Activated CD8-positive, alpha-beta memory T cell treated with anti-CD3 and anti-CD28 coated beads for 36 hours (primary cell): ENCODE measurements at regions not wholly inside any gene's neighbourhood (a gene's known extent, or its start where the extent isn't known, plus 50 kb on each side); places are given as distances from the start of the nearest gene placed in this dataset.
"Not testable (repeated sequence)": the region's sequence is repeated elsewhere in the genome, so short reads cannot be mapped to it uniquely, and the experiment has no call there.

Experiments used
- CTCF ChIA-PET: fragments of 350-600 bp; sonication (Branson Sonifier 250); formaldehyde crosslinking; loops from one replicate; lab custom pipeline; 2021; ENCODE audit warnings: antibody characterized with exemption; lab: Charles Lee
- POLR2A ChIA-PET: fragments of 350-600 bp; sonication (Branson Sonifier 250); formaldehyde crosslinking; loops from one replicate; lab custom pipeline; 2021; ENCODE audit warnings: antibody characterized with exemption; lab: Charles Lee

DNA sequence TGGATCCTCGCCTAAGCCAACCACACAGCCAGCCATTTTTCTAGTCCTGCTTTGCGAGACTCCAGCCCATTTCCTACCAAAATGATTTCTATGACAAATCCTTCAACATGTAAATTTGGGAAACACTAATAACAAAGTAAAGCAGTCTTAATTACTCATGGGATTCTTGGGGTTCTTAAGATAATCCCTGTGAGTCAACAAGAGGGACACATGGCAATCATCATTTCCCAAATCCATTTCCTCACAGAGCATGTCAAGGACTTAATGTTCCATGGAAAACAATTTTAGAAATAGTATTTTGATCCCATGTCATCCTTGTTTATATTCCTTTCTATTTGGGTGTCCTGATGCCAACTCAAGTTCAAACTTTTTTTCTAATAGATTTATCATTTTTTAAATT, 322.7 kb upstream of the NOX3 start:
- CTCF ChIA-PET: no interaction called here

DNA sequence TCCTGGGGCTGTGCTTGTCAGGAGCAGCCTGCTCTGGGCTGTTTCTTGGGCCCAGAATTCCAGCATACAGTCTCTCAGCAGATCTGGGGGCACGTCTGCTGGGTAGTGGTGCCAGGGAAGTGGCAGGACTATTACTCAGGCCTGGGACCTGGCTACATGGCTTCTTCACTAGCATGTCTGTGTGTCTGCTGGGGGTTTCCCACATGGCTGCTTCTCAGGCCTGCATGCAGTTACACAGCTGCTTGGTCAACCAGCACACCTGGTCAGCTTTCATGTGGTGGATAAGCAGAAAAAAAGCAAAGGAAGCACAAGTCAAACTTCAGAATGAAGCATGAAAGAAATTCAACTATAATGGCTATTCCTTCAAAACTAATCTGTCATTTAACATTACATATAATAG, 316.2 kb upstream of the NOX3 start:
- ChIA-PET CTCF (no interaction called here), POLR2A (no interaction called here)

More for the DNA sequence above, 322.7 kb upstream of the NOX3 start:
- POLR2A ChIA-PET: no interaction called here

DNA sequence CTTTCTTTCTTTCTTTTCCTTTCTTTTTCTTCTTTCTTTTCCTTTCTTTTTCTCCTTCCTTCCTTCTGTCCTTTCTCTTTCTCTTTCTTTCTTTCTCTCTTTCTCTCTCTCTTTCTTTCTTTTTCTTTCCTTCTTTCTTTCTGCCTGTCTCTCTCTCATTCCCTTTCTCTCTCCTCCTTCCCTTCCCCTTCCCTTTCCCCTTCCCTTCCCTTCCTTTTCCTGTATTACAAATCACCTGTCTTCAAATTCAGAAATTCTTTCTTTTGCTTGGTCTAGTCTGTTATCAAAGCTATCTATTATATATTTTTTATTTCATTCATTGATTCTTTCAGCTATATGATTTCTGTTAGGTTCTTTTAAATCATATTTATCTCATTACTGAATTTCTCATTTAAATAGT, 315.2 kb upstream of the NOX3 start:
- ChIA-PET CTCF (no interaction called here), POLR2A (no interaction called here)

DNA sequence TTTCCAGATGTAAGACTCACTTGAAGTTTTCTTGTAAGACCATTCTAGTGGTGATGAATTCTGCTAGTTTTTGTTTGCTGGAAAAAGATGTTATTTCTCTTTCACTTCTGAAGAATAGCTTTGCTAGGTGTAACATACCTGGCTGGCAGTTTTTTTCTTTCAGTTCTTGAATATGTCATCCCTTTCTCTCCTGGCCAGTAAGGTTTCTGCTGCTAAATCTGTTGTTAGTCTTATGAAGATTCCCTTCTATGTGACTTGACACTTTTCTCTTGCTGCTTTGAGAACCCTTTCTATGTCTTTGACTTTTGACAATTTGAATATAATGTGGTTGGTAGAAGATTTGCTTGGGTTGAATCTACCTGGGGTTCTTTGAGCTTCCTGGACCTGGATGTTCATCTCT, 314.7 kb upstream of the NOX3 start:
- ChIA-PET POLR2A (no interaction called here), CTCF (no interaction called here)

DNA sequence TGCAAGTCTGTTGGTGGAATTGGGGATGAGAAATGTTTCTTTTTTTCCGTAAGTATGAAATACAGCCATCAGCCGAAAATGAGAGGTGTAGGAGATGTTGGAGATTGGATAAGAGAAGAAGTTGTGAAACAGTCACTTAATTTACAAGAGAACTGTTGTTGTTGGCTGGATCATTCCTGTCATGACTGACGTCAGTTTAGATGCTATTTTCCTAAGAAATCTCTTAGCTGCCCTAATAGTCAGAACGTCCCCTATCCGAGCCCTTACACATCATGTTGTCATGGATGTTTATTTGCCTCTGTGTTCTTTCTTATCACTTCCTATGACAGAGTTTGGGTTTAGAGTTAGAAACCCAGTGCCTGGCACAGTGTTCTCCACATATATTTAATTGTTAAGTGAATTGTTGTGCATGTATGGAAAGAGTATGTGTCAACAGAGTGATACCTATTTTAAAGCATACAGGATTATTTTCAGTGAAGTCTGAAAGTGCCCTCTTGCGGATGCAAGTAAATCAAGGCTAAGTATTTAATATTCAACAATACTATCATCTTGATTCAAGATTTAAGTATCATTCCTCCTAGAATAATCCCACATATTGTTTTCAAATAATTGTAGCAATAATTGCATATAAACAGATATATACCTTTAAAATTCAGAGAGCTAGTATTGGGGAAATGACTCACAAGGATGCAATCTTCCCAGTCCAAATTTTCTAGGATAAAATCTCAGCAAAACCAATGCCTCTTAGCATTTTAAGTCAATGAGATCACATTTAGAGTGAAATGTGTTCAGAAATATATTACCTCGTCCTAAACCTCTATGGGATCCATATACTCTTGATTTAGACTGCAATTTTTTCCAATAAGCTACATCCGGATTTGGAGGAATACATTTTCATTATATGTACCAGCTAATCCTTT, 309.9 kb upstream of the NOX3 start:
- ChIA-PET CTCF (no interaction called here), POLR2A (no interaction called here)

DNA sequence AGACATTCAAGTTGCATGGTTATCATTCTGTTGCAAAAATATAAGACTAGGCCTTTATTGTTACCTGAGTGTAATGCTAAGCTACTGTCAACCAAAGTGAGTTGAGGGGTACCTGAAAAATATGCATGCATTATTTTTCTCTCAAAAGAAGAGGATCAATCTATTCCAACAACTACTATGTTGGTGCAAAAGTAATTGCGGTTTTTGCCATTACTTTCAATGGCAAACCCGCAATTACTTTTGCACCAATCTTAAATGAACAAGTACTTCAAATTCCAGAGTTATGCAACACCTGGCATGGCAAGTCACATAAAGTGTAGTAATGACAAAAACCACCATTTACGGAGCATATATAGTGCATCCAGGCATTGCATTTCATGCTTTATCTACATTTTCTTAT, 307.0 kb upstream of the NOX3 start:
- ChIA-PET POLR2A (no interaction called here), CTCF (no interaction called here)

DNA sequence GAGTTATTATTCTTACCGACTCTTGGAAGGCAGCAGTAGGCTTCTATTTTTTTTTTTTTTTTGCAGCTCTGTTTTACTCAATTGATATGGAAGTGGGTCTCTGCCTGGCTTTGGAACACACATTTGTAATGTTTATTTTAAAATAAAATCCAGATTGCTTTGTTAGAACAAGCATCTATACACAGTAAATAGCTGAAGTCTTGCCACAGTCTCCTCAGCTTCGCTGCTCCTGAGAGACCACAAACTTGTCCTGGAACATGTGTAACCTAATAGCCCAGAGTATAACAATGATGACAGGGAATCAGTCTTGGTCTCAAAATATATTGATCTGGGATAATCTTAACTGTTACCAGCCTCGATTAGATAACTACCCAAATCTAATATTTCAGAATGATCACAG, 299.8 kb upstream of the NOX3 start:
- CTCF ChIA-PET: no interaction called here
- POLR2A ChIA-PET: no interaction called here

DNA sequence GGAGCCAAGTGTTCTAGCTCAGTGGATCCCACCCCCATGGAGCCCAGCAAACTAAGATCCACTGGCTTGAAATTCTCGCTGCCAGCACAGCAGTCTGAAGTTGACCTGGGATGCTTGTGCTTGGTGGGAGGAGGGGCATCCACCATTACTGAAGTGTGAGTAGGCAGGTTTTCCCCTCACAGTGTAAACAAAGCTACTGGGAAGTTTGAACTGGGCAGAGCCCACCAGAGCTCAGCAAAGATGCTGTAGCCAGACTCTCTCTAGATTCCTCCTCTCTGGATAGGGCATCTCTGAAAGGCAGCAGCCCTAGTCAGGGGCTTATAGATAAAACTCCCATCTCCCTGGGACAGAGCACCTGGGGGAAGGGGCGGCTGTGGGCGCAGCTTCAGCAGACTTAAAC, 293.1 kb upstream of the NOX3 start:
- POLR2A ChIA-PET: not testable (repeated sequence)

DNA sequence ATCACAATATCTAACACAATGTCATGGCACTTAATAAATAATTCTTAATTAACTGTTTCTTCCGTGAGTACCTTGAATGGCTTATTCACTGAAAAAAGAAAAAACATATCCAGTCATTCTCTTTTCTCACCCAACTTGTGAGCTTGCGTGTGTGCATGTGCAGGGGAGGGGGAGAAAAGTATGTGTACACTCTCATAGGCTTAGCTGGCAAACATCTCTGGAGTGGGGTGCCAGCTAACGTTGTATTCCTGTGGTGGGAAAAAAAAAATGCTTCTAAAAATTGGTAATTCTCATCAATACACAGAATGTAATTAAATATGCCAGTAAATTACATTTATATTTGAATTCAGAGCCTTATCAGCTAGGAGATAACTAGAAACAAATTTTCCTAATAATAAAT, 291.9 kb upstream of the NOX3 start:
- POLR2A ChIA-PET: no interaction called here
- CTCF ChIA-PET: no interaction called here

More for the DNA sequence above, 293.1 kb upstream of the NOX3 start:
- CTCF ChIA-PET: interaction anchor here (0.6 kb wide), 1 partner anchor 10 kb away, joined by 3 read pairs; no protein-coding TSS in a partner anchor

DNA sequence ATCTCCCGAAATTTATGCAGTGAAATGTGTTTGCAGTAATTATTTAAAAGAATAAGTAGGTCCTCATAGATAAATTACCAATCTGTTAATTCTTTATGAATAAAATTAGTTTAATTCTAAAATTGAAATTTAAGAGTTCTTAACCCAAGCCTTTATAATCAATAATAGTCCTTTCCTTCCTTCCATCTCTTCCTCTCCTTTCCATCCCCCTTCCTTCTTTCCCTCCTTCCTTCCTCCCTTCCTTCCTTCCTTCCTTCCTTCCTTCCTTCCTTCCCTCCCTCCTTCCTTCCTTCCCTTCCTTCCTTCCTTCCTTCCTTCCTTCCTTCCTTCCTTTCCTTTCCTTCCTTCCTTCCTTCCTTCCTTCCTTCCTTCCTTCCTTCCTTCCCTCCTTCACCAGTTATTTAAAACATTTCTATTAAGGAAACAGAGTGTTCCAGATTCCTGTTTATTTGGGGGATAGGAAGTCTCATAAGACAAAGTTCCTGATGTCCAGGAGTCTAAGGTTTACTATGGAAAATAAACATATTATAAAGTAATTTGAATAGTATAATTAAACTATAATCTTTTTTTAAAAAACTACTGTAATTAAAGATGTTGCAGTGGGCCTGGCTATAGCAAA, 285.3 kb upstream of the NOX3 start:
- CTCF ChIA-PET: no interaction called here
- POLR2A ChIA-PET: no interaction called here

DNA sequence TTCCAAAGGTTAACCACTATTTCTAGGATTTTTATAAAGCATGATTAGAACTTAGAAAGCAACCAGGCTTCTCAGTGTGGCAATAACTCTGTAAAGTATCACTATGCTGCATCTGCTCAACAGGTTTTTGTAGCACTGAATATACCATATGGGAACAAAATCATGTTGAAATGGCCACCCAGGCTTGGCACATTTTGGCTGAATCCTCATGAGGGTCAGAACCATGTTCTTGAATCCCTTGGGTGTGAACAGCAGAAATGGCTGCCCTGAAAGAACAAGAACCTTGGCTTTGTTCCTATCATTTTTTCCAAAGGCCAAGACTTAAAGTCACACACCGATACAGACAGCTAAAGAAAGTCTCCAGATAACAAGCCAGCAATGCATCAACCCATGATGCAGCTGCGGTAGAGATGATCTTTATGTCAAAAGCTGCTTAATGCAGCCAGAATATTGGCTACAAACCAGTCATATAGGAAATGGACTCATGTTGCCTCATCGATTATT, 283.0 kb upstream of the NOX3 start:
- CTCF ChIA-PET: interaction anchor here (0.7 kb wide), 1 partner anchor 249 kb away, joined by 3 read pairs; no protein-coding TSS in a partner anchor
- POLR2A ChIA-PET: no interaction called here

DNA sequence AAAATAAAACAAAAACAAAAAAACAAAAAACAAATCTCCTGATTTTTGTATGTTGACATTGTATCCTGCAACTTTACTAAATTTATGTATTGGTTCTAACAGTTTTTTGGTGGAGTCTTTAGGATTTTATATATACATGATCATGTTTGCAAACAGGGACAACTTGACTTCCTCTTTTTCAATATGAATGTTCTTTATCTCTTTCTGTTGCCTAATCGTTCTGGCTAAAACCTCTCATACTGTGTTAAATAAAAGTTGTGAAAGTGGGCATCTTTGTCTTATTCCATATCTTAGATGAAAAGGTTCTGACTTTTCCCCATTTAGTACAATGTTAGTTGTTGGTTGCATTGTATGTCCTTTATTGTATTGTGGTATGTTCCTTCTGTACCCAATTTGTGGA, 261.7 kb upstream of the NOX3 start:
- ChIA-PET CTCF (interaction anchor here (0.7 kb wide), 1 partner anchor 89 kb away, joined by 3 read pairs; no protein-coding TSS in a partner anchor), POLR2A (no interaction called here)

DNA sequence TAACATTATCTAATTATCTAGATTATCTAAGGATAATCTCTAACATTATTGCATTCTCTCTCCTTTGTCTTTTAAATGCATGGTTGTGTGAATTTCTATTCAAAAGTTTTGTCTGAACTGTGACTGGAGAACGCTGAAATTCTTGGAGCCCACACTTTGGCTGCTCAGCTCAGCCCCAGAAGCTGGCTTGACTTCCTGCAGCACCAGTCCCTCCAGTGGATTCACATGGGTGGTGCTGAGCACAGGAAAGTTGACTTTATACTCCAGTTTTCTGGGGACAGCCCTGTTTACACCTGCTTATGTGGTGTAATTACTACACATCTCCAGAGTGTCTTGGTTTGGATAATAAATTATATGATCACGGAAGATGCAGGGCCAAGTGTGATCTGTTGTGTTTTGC, 255.1 kb upstream of the NOX3 start:
- CTCF ChIA-PET: no interaction called here
- POLR2A ChIA-PET: no interaction called here

DNA sequence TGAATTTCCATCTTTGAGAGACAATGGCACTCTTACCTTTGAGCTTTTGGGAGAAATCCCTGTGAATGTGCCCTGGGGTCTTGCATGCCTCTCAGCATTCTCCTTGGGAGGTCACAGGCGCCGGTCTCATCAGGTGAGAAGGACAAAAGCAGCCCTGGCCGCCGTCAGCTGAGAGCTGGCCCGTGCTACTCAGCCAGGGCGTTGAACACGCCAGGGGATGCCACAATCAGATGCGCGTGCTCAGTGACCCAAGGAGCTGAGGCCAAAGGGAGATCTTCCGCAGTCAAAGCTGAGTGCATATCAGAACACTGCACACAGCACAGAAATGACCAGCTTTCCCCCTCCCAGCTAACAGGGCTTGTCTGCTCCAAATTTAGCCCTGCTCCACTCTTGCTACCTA, 253.6 kb upstream of the NOX3 start:
- POLR2A ChIA-PET: no interaction called here
- CTCF ChIA-PET: no interaction called here

DNA sequence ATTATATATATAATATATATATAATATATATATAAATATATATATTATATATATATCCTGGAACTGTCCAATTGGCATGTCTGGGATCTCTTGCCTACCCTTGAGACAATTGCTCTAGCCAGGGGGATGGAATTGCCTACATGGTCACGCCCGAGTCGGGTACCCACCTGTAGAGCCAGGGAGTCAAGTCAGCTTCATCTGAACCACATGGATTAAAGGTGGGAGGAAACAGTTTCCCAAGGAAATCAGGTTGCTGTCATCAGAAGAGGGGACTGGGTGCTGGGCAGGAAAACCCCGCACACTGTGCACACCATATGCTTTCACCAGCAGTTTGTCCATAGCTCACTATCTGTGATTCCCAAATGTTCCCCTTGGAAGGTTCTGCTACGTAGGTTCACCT, 252.5 kb upstream of the NOX3 start:
- CTCF ChIA-PET: no interaction called here
- POLR2A ChIA-PET: no interaction called here

DNA sequence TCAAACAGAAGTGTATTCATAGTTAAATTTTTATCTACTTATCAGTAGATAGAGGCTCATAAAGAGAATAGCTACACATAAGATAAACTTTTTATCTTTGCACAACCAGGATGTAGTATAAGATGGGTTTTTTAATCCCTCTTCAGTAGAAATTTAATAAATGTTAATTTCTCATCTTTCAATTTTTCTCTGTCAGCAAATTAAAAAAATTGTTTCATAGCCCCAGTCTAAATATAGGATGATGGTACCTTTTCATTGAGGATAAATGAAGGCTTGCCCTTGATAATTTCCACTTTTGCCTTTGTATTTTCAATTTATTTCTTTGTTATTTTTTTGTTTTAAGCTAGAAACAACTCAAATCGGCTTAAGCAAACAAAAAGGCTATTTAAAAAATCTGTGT, 251.2 kb upstream of the NOX3 start:
- POLR2A ChIA-PET: no interaction called here
- CTCF ChIA-PET: interaction anchor here (0.9 kb wide), 1 partner anchor 82 kb away, joined by 3 read pairs; no protein-coding TSS in a partner anchor

DNA sequence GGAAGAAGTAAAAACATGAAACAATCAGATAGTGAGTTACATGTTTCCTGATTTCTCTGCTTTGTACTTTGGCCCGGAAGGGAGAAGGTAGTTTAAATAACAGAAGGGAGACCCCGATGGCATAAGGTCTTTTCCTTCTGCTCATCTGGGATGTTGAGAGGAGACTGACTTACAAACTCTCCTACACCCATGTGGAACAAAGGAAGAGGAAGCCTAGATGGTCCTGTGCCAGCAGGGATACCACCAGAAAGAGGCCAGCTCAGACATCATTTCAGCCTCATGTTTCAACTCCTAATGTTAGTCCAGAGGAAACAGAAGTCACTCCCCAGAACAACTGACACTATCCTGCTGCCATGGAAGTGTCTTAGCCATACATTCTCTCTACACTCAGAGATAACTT, 250.7 kb upstream of the NOX3 start:
- POLR2A ChIA-PET: no interaction called here
- CTCF ChIA-PET: interaction anchor here (0.9 kb wide), 1 partner anchor 82 kb away, joined by 3 read pairs; no protein-coding TSS in a partner anchor

DNA sequence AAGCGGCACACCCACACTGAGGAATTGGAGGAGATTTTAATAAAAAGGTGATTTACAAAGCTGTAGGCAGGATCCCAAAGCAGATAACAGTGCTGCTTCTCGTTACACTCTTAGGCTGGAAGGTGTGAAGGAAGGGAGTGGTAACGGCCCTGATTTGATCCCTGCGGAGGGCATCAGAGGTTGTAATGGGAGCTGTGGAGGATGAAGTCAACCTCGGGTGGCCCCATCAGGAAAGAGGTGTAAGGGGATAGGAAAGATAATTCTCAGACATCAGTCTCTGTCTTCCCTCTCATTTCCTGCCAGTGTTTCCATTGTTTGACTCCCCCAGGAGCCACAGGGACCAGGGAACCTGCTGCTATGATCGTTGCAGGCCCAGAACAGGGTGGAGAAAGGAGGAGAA, 245.7 kb upstream of the NOX3 start:
- ChIA-PET CTCF (no interaction called here), POLR2A (no interaction called here)

DNA sequence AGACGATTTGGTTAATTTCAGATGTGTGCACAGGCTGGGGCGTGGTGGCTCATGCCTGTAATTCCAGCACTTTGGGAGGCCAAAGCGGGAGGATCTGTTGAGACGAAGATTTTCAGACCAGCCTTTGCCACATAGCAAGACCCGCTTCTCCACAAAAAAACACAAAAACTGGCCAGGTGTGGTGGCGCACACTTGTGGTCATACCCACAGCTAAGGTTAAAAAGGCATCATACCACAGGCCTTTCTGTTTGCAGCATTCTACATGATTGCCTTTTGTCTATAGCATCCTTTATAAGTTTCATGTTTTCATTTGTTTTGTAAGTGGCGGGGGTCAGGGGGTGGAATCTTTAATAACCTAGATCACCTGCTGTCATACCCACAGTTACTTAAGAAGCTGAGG, 239.9 kb upstream of the NOX3 start:
- ChIA-PET CTCF (interaction anchor here (0.6 kb wide), 1 partner anchor 38 kb away, joined by 4 read pairs; no protein-coding TSS in a partner anchor), POLR2A (no interaction called here)

DNA sequence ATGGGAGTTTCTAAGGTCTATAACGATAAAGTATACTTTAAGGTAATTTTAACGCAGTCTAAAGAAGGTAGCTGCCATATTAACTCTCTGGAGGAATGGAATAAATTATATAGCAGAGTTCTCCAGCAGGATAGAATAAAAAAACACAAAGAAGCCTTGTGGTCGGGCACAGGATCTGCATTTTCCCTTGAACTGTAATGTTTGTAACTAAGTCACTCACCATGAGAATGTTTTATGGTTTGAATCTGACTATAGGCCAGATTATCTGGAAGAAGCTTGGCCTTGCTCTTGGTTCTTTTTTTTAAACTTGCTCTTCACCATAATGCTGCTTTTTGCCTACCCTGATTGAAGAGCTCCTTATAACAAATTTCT, 238.8 kb upstream of the NOX3 start:
- POLR2A ChIA-PET: no interaction called here
- CTCF ChIA-PET: no interaction called here
